MM.1S (cell line): ENCODE measurements at regions not wholly inside any gene's neighbourhood (a gene's known extent, or its start where the extent isn't known, plus 50 kb on each side); places are given as distances from the start of the nearest gene placed in this dataset.

Experiments used
- DNase-seq: peaks from one replicate; pipeline ENCODE4 v3.0.0-alpha.2; 2015
- H2AFZ ChIP-seq: fragments of 300-600 bp; sonication (generic); 2 replicates; pipeline ENCODE4 v1.6.0; 2016; ENCODE audit warnings: antibody characterized with exemption, low read length
- H3F3A ChIP-seq: fragments of 300-600 bp; sonication (generic); 2 replicates; pipeline ENCODE4 v1.6.1; 2016; ENCODE audit warnings: mild to moderate bottlenecking, antibody characterized with exemption, low read length, moderate library complexity, mixed read lengths; ENCODE audit not compliant: insufficient read depth
- H3K27ac ChIP-seq: fragments of 300-600 bp; sonication (generic); 2 replicates; pipeline ENCODE4 v1.5.1; 2016; ENCODE audit warnings: mild to moderate bottlenecking, low read length
- H3K27me3 ChIP-seq: fragments of 300-600 bp; sonication (generic); replicated peaks from 2 replicates; pipeline ENCODE4 v1.6.0; 2016; ENCODE audit warnings: low read length; ENCODE audit not compliant: insufficient read depth
- H3K36me3 ChIP-seq: fragments of 300-600 bp; sonication (generic); replicated peaks from 2 replicates; pipeline ENCODE4 v1.6.1; 2016; ENCODE audit warnings: mild to moderate bottlenecking, low read length, mixed read lengths; ENCODE audit not compliant: insufficient read depth
- H3K4me1 ChIP-seq: fragments of 300-600 bp; sonication (generic); 2 replicates; pipeline ENCODE4 v1.6.1; 2016; ENCODE audit warnings: low read length, mixed read lengths
- H3K4me2 ChIP-seq: fragments of 300-600 bp; sonication (generic); 2 replicates; pipeline ENCODE4 v1.6.0; 2016; ENCODE audit warnings: low read depth, low read length
- H3K4me3 ChIP-seq: fragments of 300-600 bp; sonication (generic); 2 replicates; pipeline ENCODE4 v1.5.1; 2016; ENCODE audit warnings: low read length, mixed read lengths
- H3K79me2 ChIP-seq: fragments of 300-600 bp; sonication (generic); 2 replicates; pipeline ENCODE4 v1.6.1; 2016; ENCODE audit warnings: mixed run types, low read length, mixed read lengths
- H3K9ac ChIP-seq: fragments of 300-600 bp; sonication (generic); 2 replicates; pipeline ENCODE4 v1.6.1; 2016; ENCODE audit warnings: low read length, mixed read lengths
- H3K9me2 ChIP-seq: fragments of 300-600 bp; sonication (generic); replicated peaks from 2 replicates; pipeline ENCODE4 v1.6.1; 2016; ENCODE audit warnings: mild to moderate bottlenecking, low read length, mixed read lengths; ENCODE audit not compliant: insufficient read depth
- H3K9me3 ChIP-seq: fragments of 300-600 bp; sonication (generic); replicated peaks from 2 replicates; pipeline ENCODE4 v1.6.1; 2016; ENCODE audit warnings: mild to moderate bottlenecking, low read length, mixed read lengths; ENCODE audit not compliant: insufficient read depth
- H4K20me1 ChIP-seq: fragments of 300-600 bp; sonication (generic); 2 replicates; pipeline ENCODE4 v1.6.1; 2016; ENCODE audit warnings: mild to moderate bottlenecking, low read length, moderate library complexity, mixed read lengths; ENCODE audit not compliant: insufficient read depth
- EZH2 ChIP-seq: fragments of 300-600 bp; sonication (generic); optimal IDR thresholded peaks from 2 replicates; pipeline ENCODE3; 2017; ENCODE audit warnings: low read depth, mild to moderate bottlenecking, antibody characterized with exemption, low read length, mixed read lengths
- EZH2phosphoT487 ChIP-seq: fragments of 300-600 bp; sonication (generic); IDR thresholded peaks from 2 replicates; pipeline ENCODE4 v1.6.1; 2018; ENCODE audit warnings: antibody characterized with exemption, low read length
- TF ChIP-seq, protein P1 (sequence below): fragments of 300-600 bp; sonication (generic); IDR thresholded peaks from 2 replicates; pipeline ENCODE4 v1.5.1; 2016; ENCODE audit warnings: antibody characterized with exemption, low read length, mixed read lengths

DNA sequence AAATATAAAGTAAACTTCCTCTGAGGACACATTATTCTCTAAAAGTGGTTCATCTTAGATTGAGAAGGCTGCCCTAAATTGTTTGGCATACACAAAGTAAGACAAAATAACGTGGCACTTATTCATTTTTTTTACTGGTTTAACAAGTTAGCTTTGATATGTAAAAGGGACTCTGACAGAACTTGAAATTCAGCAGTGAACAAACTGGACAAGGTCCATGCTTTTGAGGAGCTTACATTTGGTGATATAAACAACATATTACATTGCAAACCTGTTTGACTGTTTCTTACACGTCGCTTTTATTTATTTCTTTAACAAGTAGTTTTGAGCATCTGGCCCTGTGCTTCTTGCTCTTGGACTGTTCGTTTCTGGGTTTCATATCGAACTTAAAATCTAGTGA, 253.1 kb upstream of the POM121L12 start:
- no peaks in the 10 kb centered on the region; the same call in 1 of the 2 replicates for H3K4me1 ChIP-seq
- TF ChIP-seq, protein P1, sequence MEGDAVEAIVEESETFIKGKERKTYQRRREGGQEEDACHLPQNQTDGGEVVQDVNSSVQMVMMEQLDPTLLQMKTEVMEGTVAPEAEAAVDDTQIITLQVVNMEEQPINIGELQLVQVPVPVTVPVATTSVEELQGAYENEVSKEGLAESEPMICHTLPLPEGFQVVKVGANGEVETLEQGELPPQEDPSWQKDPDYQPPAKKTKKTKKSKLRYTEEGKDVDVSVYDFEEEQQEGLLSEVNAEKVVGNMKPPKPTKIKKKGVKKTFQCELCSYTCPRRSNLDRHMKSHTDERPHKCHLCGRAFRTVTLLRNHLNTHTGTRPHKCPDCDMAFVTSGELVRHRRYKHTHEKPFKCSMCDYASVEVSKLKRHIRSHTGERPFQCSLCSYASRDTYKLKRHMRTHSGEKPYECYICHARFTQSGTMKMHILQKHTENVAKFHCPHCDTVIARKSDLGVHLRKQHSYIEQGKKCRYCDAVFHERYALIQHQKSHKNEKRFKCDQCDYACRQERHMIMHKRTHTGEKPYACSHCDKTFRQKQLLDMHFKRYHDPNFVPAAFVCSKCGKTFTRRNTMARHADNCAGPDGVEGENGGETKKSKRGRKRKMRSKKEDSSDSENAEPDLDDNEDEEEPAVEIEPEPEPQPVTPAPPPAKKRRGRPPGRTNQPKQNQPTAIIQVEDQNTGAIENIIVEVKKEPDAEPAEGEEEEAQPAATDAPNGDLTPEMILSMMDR: no peak
- no peak for TF ChIP-seq EZH2
- TF ChIP-seq EZH2phosphoT487: no peak

DNA sequence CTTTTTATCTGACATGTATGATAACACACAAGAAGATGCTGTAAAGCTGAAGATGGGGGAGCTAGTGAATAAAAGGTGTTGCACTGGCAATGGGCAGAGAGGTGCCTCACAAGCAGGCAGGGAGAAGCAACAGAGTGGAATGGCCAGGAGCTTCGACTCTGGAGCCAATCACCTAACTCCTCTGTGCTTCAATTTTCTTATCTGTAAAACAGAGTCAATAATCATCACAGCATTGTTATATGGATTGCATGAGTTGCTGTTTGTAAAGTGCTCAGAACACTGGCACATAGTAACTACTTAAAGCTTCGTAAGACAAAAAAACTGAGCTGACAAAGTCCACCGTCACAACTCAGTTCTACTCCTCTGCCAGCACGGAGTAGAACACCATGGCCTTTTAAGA, 254.2 kb upstream of the POM121L12 start:
- H3K9ac ChIP-seq: no peak overlapping the region
- no peak overlapping the region for H3K4me2 ChIP-seq
- H4K20me1 ChIP-seq: no peaks in the 10 kb centered on the region
- no peaks in the 10 kb centered on the region for H3K27me3 ChIP-seq
- H3K27ac ChIP-seq: no peak overlapping the region
- no peaks in the 10 kb centered on the region for H3K79me2 ChIP-seq
- TF ChIP-seq EZH2 (no peak), EZH2phosphoT487 (no peak)
- TF ChIP-seq, protein P1: no peak
- H3K4me1 ChIP-seq: no peaks in the 10 kb centered on the region; the same call in 1 of the 2 replicates
- no peaks in the 10 kb centered on the region for H3K9me2 ChIP-seq
- no peaks in the 10 kb centered on the region for H3K9me3 ChIP-seq
- no peaks in the 10 kb centered on the region for H3F3A ChIP-seq
- no peak overlapping the region for H2AFZ ChIP-seq
- H3K4me3 ChIP-seq: no peak overlapping the region
- no peak for DNase-seq
- H3K36me3 ChIP-seq: no peaks in the 10 kb centered on the region

More for the DNA sequence above, 253.1 kb upstream of the POM121L12 start:
- Histone ChIP-seq H3K27me3 (no peaks in the 10 kb centered on the region), H3K9me2 (no peaks in the 10 kb centered on the region), H4K20me1 (no peaks in the 10 kb centered on the region), H3K4me2 (no peak overlapping the region), H3K9me3 (no peaks in the 10 kb centered on the region), H3K79me2 (no peaks in the 10 kb centered on the region), H2AFZ (no peak overlapping the region), H3K27ac (no peak overlapping the region), H3K4me3 (no peak overlapping the region), H3K9ac (no peak overlapping the region), H3K36me3 (no peaks in the 10 kb centered on the region), H3F3A (no peaks in the 10 kb centered on the region)
- DNase-seq: no peak

DNA sequence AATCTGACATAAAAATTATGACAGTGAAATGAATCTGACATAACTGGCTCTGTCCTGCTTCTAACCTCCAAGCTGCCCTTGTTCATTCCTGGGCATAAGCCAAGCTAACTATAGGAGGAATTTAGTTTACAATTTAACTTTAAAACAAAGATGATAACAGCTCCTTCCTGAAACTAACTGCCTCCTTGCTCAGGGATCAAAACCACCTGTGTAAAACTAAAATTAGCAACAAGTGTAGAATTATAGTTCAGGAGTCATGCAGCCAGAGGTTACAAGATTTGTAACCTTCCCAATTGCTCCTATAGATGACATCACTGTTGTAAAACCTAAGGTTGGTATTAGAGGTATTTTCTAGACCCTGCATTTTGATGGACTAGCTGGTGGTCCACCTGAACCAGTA, 256.4 kb upstream of the POM121L12 start:
- no peak overlapping the region for H3K4me3 ChIP-seq
- no peaks in the 10 kb centered on the region for H3F3A ChIP-seq
- H3K36me3 ChIP-seq: no peaks in the 10 kb centered on the region
- no peaks in the 10 kb centered on the region for H3K79me2 ChIP-seq
- no peak overlapping the region for H3K27ac ChIP-seq
- TF ChIP-seq, protein P1: no peak
- TF ChIP-seq EZH2phosphoT487 (no peak), EZH2 (no peak)
- H3K4me2 ChIP-seq: no peak overlapping the region
- no peaks in the 10 kb centered on the region for H3K9me2 ChIP-seq
- DNase-seq: no peak
- H3K4me1 ChIP-seq: no peaks in the 10 kb centered on the region; the same call in 1 of the 2 replicates
- no peaks in the 10 kb centered on the region for H3K27me3 ChIP-seq
- no peaks in the 10 kb centered on the region for H3K9me3 ChIP-seq
- H4K20me1 ChIP-seq: no peaks in the 10 kb centered on the region
- no peak overlapping the region for H2AFZ ChIP-seq
- no peak overlapping the region for H3K9ac ChIP-seq
